HG02938 (cell line): ENCODE measurements at regions not wholly inside any gene's neighbourhood (a gene's known extent, or its start where the extent isn't known, plus 50 kb on each side); places are given as distances from the start of the nearest gene placed in this dataset.
A peak's percentile ranks its signal among the peaks of the same experiment; 100 is the strongest.

ENCODE experiments used
- ATAC-seq: cut with Tn5 transposase; IDR thresholded peaks from one replicate; pipeline ENCODE4 v1.9.1; 2021; ENCODE audit warnings: mild to moderate bottlenecking, moderate library complexity; ENCODE audit not compliant: unreplicated experiment

GRCh38 chr1:199150756-199151155, 511.9 kb downstream of the PTPRC start:
- no peak for ATAC-seq

- peak; percentile 73 for ATAC-seq
These were observed 513.0 kb downstream of the PTPRC start for GRCh38 chr1:199151634-199152425.

- no peak for ATAC-seq
These were observed 513.8 kb downstream of the PTPRC start for GRCh38 chr1:199152676-199153075.

GRCh38 chr1:199155166-199156019, 516.6 kb downstream of the PTPRC start:
- ATAC-seq: no peak

- ATAC-seq: peak; percentile 37
These were observed 518.7 kb downstream of the PTPRC start for GRCh38 chr1:199157494-199157893.

- ATAC-seq: no peak
These were observed 521.9 kb downstream of the PTPRC start for GRCh38 chr1:199160521-199161318.

GRCh38 chr1:199161319-199161680, 522.5 kb downstream of the PTPRC start:
- no peak for ATAC-seq

- ATAC-seq: no peak
These were observed 523.0 kb downstream of the PTPRC start for GRCh38 chr1:199161766-199162303.

GRCh38 chr1:199163267-199163666, 524.4 kb downstream of the PTPRC start:
- ATAC-seq: no peak

GRCh38 chr1:199163670-199164069, 524.8 kb downstream of the PTPRC start:
- no peak for ATAC-seq

GRCh38 chr1:199167460-199167859, 528.6 kb downstream of the PTPRC start:
- no peak for ATAC-seq

- no peak for ATAC-seq
These were observed 530.2 kb downstream of the PTPRC start for GRCh38 chr1:199168888-199169585.

GRCh38 chr1:199170711-199171110, 531.9 kb downstream of the PTPRC start:
- ATAC-seq: no peak

- ATAC-seq: peak; percentile 28
These were observed 533.6 kb downstream of the PTPRC start for GRCh38 chr1:199172171-199173124.

- peak; percentile 97 for ATAC-seq
These were observed 534.5 kb downstream of the PTPRC start for GRCh38 chr1:199173356-199173755.

GRCh38 chr1:199174336-199174735, 535.5 kb downstream of the PTPRC start:
- no peak for ATAC-seq

- ATAC-seq: no peak
These were observed 537.9 kb downstream of the PTPRC start for GRCh38 chr1:199176713-199177112.

GRCh38 chr1:199177241-199177640, 538.4 kb downstream of the PTPRC start:
- no peak for ATAC-seq

- no peak for ATAC-seq
These were observed 539.8 kb downstream of the PTPRC start for GRCh38 chr1:199178646-199179045.
